ENCODE measurements at regions not wholly inside any gene's neighbourhood (a gene's known extent, or its start where the extent isn't known, plus 50 kb on each side); places are given as distances from the start of the nearest gene placed in this dataset.

- TF ChIP-seq POLR2AphosphoS5 (IDR thresholded peaks at IDR 0.05; ENCODE audit: control insufficient read depth, insufficient read depth, low read depth, low read length) (no peak), SIN3A (IDR thresholded peaks at IDR 0.05; ENCODE audit: borderline replicate concordance in 2 of 2, control insufficient read depth in 1 of 2, low read depth in 2 of 2, low read length in 2 of 2) (no peak), UBTF (IDR thresholded peaks at IDR 0.05; ENCODE audit: borderline replicate concordance in 1 of 2, low read depth in 2 of 2, low read length in 2 of 2) (no peak), HNRNPL (IDR thresholded peaks at IDR 0.05; ENCODE audit: low read depth, low read length) (no peak), TAF1 (IDR thresholded peaks at IDR 0.05; ENCODE audit: control insufficient read depth, extremely low read depth, insufficient read depth, low read length, severe bottlenecking) (no peak)
These were observed 692.9 kb upstream of the HS6ST1 start for GRCh38 chr2:129011466-129012061.
